GM12875 (cell line): ENCODE measurements at regions not wholly inside any gene's neighbourhood (a gene's known extent, or its start where the extent isn't known, plus 50 kb on each side); places are given as distances from the start of the nearest gene placed in this dataset.

ENCODE experiments used
- H3K4me3 ChIP-seq: one replicate; pipeline ENCODE4 v1.5.1; 2011; ENCODE audit warnings: low read depth, low read length, control low read depth
- TF ChIP-seq, protein P1 (sequence below): IDR thresholded peaks from 2 replicates; pipeline ENCODE4 v1.5.1; 2011; ENCODE audit warnings: low read depth, mild to moderate bottlenecking, control low read depth, inconsistent platforms, low read length, moderate library complexity, borderline replicate concordance; ENCODE audit not compliant: insufficient read depth

- TF ChIP-seq, protein P1, sequence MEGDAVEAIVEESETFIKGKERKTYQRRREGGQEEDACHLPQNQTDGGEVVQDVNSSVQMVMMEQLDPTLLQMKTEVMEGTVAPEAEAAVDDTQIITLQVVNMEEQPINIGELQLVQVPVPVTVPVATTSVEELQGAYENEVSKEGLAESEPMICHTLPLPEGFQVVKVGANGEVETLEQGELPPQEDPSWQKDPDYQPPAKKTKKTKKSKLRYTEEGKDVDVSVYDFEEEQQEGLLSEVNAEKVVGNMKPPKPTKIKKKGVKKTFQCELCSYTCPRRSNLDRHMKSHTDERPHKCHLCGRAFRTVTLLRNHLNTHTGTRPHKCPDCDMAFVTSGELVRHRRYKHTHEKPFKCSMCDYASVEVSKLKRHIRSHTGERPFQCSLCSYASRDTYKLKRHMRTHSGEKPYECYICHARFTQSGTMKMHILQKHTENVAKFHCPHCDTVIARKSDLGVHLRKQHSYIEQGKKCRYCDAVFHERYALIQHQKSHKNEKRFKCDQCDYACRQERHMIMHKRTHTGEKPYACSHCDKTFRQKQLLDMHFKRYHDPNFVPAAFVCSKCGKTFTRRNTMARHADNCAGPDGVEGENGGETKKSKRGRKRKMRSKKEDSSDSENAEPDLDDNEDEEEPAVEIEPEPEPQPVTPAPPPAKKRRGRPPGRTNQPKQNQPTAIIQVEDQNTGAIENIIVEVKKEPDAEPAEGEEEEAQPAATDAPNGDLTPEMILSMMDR: no peak
Measured at GRCh38 chr12:74483057-74483456, 54.6 kb upstream of the ATXN7L3B start.

More at GRCh38 chr12:74483057-74483456, 54.6 kb upstream of the ATXN7L3B start:
- no peak overlapping the region for H3K4me3 ChIP-seq
